ENCODE measurements at regions not wholly inside any gene's neighbourhood (a gene's known extent, or its start where the extent isn't known, plus 50 kb on each side); places are given as distances from the start of the nearest gene placed in this dataset.

GRCh38 chr9:135209852-135210251, 122.4 kb downstream of the OLFM1 start:
- H3K9me3 ChIP-seq = no peaks in the 10 kb centered on the region
- no peaks in the 10 kb centered on the region for H3K36me3 ChIP-seq (ENCODE audit: low read depth, missing control alignments)
- DNase-seq = no peak
- intact Hi-C loops (cut with DNase I; ENCODE audit: low total_unique reads) = no loop called here
- H3K27ac ChIP-seq = no peak overlapping the region
- H3K4me3 ChIP-seq = no peak overlapping the region
- 66 to 67% methylated on average over 2 of the region's 2 CpGs for WGBS, 2 donors
- TF ChIP-seq CTCF (IDR thresholded peaks at IDR 0.05) = no peak
- no peak for TF ChIP-seq POLR2A (IDR thresholded peaks at IDR 0.05)
- H3K27me3 ChIP-seq = no peaks in the 10 kb centered on the region
- H3K4me1 ChIP-seq = no peaks in the 10 kb centered on the region

- Histone ChIP-seq H3K4me1 (no peaks in the 10 kb centered on the region), H3K27ac (no peak overlapping the region), H3K27me3 (no peaks in the 10 kb centered on the region), H3K4me3 (no peak overlapping the region), H3K36me3 (ENCODE audit: low read depth, missing control alignments) (no peaks in the 10 kb centered on the region), H3K9me3 (no peaks in the 10 kb centered on the region)
- WGBS, 2 donors = 87 to 95% methylated on average over 3 to 7 of the region's 7 CpGs
- intact Hi-C loops (cut with DNase I; ENCODE audit: low total_unique reads) = no loop called here
- DNase-seq = no peak
- TF ChIP-seq POLR2A (IDR thresholded peaks at IDR 0.05) = no peak
- TF ChIP-seq CTCF (IDR thresholded peaks at IDR 0.05) = no peak
Measured at GRCh38 chr9:135210676-135211523, 123.4 kb downstream of the OLFM1 start.

GRCh38 chr9:135211524-135211890, 124.0 kb downstream of the OLFM1 start:
- Histone ChIP-seq H3K27ac (no peak overlapping the region), H3K4me1 (no peaks in the 10 kb centered on the region), H3K9me3 (no peaks in the 10 kb centered on the region), H3K36me3 (ENCODE audit: low read depth, missing control alignments) (no peaks in the 10 kb centered on the region), H3K27me3 (no peaks in the 10 kb centered on the region), H3K4me3 (no peak overlapping the region)
- DNase-seq = no peak
- WGBS, 2 donors = 80 to 97% methylated on average over 2 to 3 of the region's 3 CpGs
- intact Hi-C loops (cut with DNase I; ENCODE audit: low total_unique reads) = no loop called here
- TF ChIP-seq POLR2A (IDR thresholded peaks at IDR 0.05) (no peak), CTCF (IDR thresholded peaks at IDR 0.05) (no peak)

- no peaks in the 10 kb centered on the region for H3K36me3 ChIP-seq (ENCODE audit: low read depth, missing control alignments)
- intact Hi-C loops (cut with DNase I; ENCODE audit: low total_unique reads) = no loop called here
- DNase-seq = no peak
- no peaks in the 10 kb centered on the region for H3K4me1 ChIP-seq
- no peak for TF ChIP-seq CTCF (IDR thresholded peaks at IDR 0.05)
- no peak for TF ChIP-seq POLR2A (IDR thresholded peaks at IDR 0.05)
- no peak overlapping the region for H3K27ac ChIP-seq
- 90% methylated on average over 5 of the region's 5 CpGs; no CpG with 5 or more reads in 1 of the 2 donors for WGBS, 2 donors
- H3K9me3 ChIP-seq = no peaks in the 10 kb centered on the region
- H3K4me3 ChIP-seq = no peak overlapping the region
- no peaks in the 10 kb centered on the region for H3K27me3 ChIP-seq
Measured at GRCh38 chr9:135212961-135213360, 125.5 kb downstream of the OLFM1 start.

GRCh38 chr9:135213566-135213965, 126.1 kb downstream of the OLFM1 start:
- Histone ChIP-seq H3K9me3 (no peaks in the 10 kb centered on the region), H3K4me3 (no peak overlapping the region), H3K36me3 (ENCODE audit: low read depth, missing control alignments) (no peaks in the 10 kb centered on the region), H3K27ac (no peak overlapping the region), H3K27me3 (no peaks in the 10 kb centered on the region), H3K4me1 (no peaks in the 10 kb centered on the region)
- intact Hi-C loops (cut with DNase I; ENCODE audit: low total_unique reads) = no loop called here
- no peak for DNase-seq
- 73 to 86% methylated on average over 9 of the region's 9 CpGs for WGBS, 2 donors
- no peak for TF ChIP-seq CTCF (IDR thresholded peaks at IDR 0.05)
- no peak for TF ChIP-seq POLR2A (IDR thresholded peaks at IDR 0.05)
